Adrenal gland (tissue), 5 donors: ENCODE measurements at regions not wholly inside any gene's neighbourhood (a gene's known extent, or its start where the extent isn't known, plus 50 kb on each side); places are given as distances from the start of the nearest gene placed in this dataset.

Experiments used
- POLR2A ChIP-seq, 2 donors: fragments of 450-650 bp; IDR thresholded peaks; one replicate each; pipeline ENCODE4 v1.6.1; 2017; ENCODE audit warnings: antibody characterized with exemption in 2 of 2, mild to moderate bottlenecking in 2 of 2, moderate library complexity in 1 of 2
- TF ChIP-seq, protein P1 (sequence below), 6 experiments: fragments of 450-650 bp in 4 of 6; fragments of 200-600 bp in 2 of 6; sonication (generic) in 1 of 6; IDR thresholded peaks; 1 replicate in 5 of 6; 2 replicates in 1 of 6; pipeline versions ENCODE4 v1.5.1 to v1.8.0; 2016 to 2021; ENCODE audit warnings: antibody characterized with exemption in 6 of 6, mild to moderate bottlenecking in 2 of 6, moderate library complexity in 1 of 6
- donor health status: DM: no; HTN: no; CAD: no.

DNA sequence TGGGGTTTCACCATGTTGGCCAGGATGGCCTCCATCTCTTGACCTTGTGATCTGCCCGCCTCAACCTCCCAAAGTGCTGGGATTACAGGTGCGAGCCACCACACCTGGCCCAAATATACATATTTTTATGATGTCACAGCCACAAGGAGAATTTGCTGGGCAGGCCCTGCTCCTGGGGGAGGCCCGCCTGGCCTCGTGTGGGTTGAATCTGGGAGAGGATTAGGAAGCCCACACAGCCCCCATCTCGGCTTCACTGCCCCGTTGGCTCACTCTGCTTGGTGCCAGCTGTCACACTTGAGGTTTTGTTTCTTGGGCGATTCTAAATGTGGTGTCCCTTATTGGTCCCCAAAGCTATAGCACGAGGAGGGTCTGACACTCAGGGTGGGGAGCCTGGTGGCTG is 335.7 kb upstream of the AJAP1 start:
- TF ChIP-seq, protein P1, sequence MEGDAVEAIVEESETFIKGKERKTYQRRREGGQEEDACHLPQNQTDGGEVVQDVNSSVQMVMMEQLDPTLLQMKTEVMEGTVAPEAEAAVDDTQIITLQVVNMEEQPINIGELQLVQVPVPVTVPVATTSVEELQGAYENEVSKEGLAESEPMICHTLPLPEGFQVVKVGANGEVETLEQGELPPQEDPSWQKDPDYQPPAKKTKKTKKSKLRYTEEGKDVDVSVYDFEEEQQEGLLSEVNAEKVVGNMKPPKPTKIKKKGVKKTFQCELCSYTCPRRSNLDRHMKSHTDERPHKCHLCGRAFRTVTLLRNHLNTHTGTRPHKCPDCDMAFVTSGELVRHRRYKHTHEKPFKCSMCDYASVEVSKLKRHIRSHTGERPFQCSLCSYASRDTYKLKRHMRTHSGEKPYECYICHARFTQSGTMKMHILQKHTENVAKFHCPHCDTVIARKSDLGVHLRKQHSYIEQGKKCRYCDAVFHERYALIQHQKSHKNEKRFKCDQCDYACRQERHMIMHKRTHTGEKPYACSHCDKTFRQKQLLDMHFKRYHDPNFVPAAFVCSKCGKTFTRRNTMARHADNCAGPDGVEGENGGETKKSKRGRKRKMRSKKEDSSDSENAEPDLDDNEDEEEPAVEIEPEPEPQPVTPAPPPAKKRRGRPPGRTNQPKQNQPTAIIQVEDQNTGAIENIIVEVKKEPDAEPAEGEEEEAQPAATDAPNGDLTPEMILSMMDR (IDR thresholded peaks at IDR 0.05) = no peak
- no peak for TF ChIP-seq POLR2A (IDR thresholded peaks at IDR 0.05)
